A549 (cell line): ENCODE measurements at regions not wholly inside any gene's neighbourhood (a gene's known extent, or its start where the extent isn't known, plus 50 kb on each side); places are given as distances from the start of the nearest gene placed in this dataset.

Experiments
- HDAC2 ChIP-seq: fragments of 200-600 bp; sonication (generic); IDR thresholded peaks from 2 replicates; pipeline ENCODE4 v1.6.1; 2016
- TF ChIP-seq, protein P1 (sequence below): fragments of >200 bp; sonication (Bioruptor Twin); formaldehyde crosslinking; IDR thresholded peaks from 3 replicates; pipeline ENCODE4 v1.5.1; 2016

- TF ChIP-seq HDAC2: no peak
- TF ChIP-seq, protein P1, sequence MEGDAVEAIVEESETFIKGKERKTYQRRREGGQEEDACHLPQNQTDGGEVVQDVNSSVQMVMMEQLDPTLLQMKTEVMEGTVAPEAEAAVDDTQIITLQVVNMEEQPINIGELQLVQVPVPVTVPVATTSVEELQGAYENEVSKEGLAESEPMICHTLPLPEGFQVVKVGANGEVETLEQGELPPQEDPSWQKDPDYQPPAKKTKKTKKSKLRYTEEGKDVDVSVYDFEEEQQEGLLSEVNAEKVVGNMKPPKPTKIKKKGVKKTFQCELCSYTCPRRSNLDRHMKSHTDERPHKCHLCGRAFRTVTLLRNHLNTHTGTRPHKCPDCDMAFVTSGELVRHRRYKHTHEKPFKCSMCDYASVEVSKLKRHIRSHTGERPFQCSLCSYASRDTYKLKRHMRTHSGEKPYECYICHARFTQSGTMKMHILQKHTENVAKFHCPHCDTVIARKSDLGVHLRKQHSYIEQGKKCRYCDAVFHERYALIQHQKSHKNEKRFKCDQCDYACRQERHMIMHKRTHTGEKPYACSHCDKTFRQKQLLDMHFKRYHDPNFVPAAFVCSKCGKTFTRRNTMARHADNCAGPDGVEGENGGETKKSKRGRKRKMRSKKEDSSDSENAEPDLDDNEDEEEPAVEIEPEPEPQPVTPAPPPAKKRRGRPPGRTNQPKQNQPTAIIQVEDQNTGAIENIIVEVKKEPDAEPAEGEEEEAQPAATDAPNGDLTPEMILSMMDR: no peak
These were observed 353.5 kb upstream of the IL12A start for GRCh38 chr3:159635047-159635641.
